MM.1S (cell line): ENCODE measurements at regions not wholly inside any gene's neighbourhood (a gene's known extent, or its start where the extent isn't known, plus 50 kb on each side); places are given as distances from the start of the nearest gene placed in this dataset.

Experiments
- CTCF ChIP-seq: fragments of 300-600 bp; sonication (generic); IDR thresholded peaks from 2 replicates; pipeline ENCODE4 v1.5.1; 2016; ENCODE audit warnings: antibody characterized with exemption, low read length, mixed read lengths
- EZH2 ChIP-seq: fragments of 300-600 bp; sonication (generic); optimal IDR thresholded peaks from 2 replicates; pipeline ENCODE3; 2017; ENCODE audit warnings: low read depth, mild to moderate bottlenecking, antibody characterized with exemption, low read length, mixed read lengths
- EZH2phosphoT487 ChIP-seq: fragments of 300-600 bp; sonication (generic); IDR thresholded peaks from 2 replicates; pipeline ENCODE4 v1.6.1; 2018; ENCODE audit warnings: antibody characterized with exemption, low read length

GRCh38 chr14:89033756-89034155 lies 209.3 kb downstream of the TTC8 start:
- no peak for TF ChIP-seq CTCF
- TF ChIP-seq EZH2: no peak
- no peak for TF ChIP-seq EZH2phosphoT487
